Uterus (tissue), 3 donors: ENCODE measurements at regions not wholly inside any gene's neighbourhood (a gene's known extent, or its start where the extent isn't known, plus 50 kb on each side); places are given as distances from the start of the nearest gene placed in this dataset.

Experiments
- DNase-seq, 2 donors: peaks; one replicate each; pipeline ENCODE4 v3.0.0-alpha.2; 2019 to 2020
- H3K27ac ChIP-seq, 2 donors: fragments of 200-600 bp; sonication (generic); 1 replicate in 1 of 2; 2 replicates in 1 of 2; pipeline ENCODE4 v1.5.1; 2016 to 2018
- H3K27me3 ChIP-seq, 2 donors: fragments of 200-600 bp; sonication (generic); one replicate each; pipeline ENCODE4 v1.5.1; 2018 to 2019; ENCODE audit warnings: control low read depth in 1 of 2
- H3K36me3 ChIP-seq, 2 donors: fragments of 200-600 bp; sonication (generic); one replicate each; pipeline ENCODE4 v1.5.1; 2019; ENCODE audit warnings: control low read depth in 1 of 2
- H3K4me1 ChIP-seq, 2 donors: fragments of 200-600 bp; sonication (generic); one replicate each; pipeline ENCODE4 v1.5.1; 2018 to 2019; ENCODE audit warnings: control low read depth in 1 of 2
- H3K4me3 ChIP-seq, 2 donors: fragments of 200-600 bp; sonication (generic); 1 replicate in 1 of 2; 2 replicates in 1 of 2; pipeline ENCODE4 v1.5.1; 2018 to 2019; ENCODE audit warnings: mild to moderate bottlenecking in 1 of 2
- H3K9me3 ChIP-seq, 2 donors: fragments of 200-600 bp; sonication (generic); one replicate each; pipeline ENCODE4 v1.5.1; 2019; ENCODE audit warnings: control low read depth in 1 of 2
- CTCF ChIP-seq, 4 experiments: fragments of 200-600 bp in 2 of 4; fragments of 450-650 bp in 2 of 4; sonication (generic) in 2 of 4; IDR thresholded peaks; one replicate each; pipeline ENCODE4 v1.5.1; 2016 to 2019; ENCODE audit warnings: antibody characterized with exemption in 4 of 4, mild to moderate bottlenecking in 2 of 4, moderate library complexity in 1 of 4
- POLR2A ChIP-seq, 2 donors: fragments of 450-650 bp; IDR thresholded peaks; one replicate each; pipeline ENCODE4 v1.6.1; 2016; ENCODE audit warnings: antibody characterized with exemption in 2 of 2, mild to moderate bottlenecking in 1 of 2, moderate library complexity in 1 of 2
- intact Hi-C: fragments of 100-400 bp; cut with DNase I; formaldehyde crosslinking; loops from one replicate; pipeline ENCODE4 v1.15.1; 2023; ENCODE audit warnings: low total_unique reads
- donor health status: DM: yes; HTN: yes; CAD: no.

GRCh38 chr18:2100694-2101213 lies 470.6 kb downstream of the METTL4 start:
- no peaks in the 10 kb centered on the region for H3K36me3 ChIP-seq
- H3K9me3 ChIP-seq: no peaks in the 10 kb centered on the region
- no peak overlapping the region for H3K27ac ChIP-seq
- H3K4me1 ChIP-seq: no peaks in the 10 kb centered on the region
- TF ChIP-seq POLR2A (IDR thresholded peaks at IDR 0.05) (no peak), CTCF (IDR thresholded peaks at IDR 0.05) (no peak)
- no peaks in the 10 kb centered on the region for H3K27me3 ChIP-seq
- H3K4me3 ChIP-seq: no peak overlapping the region
- DNase-seq: no peak
- intact Hi-C loops: no loop called here

GRCh38 chr18:2102022-2102421 lies 469.3 kb downstream of the METTL4 start:
- DNase-seq: no peak
- intact Hi-C loops: no loop called here
- TF ChIP-seq CTCF (IDR thresholded peaks at IDR 0.05) (no peak), POLR2A (IDR thresholded peaks at IDR 0.05) (no peak)
- Histone ChIP-seq H3K4me3 (no peak overlapping the region), H3K36me3 (no peaks in the 10 kb centered on the region), H3K27me3 (no peaks in the 10 kb centered on the region), H3K4me1 (no peaks in the 10 kb centered on the region), H3K9me3 (no peaks in the 10 kb centered on the region), H3K27ac (no peak overlapping the region)

GRCh38 chr18:2103299-2103698 lies 468.0 kb downstream of the METTL4 start:
- no peak for DNase-seq
- TF ChIP-seq CTCF (IDR thresholded peaks at IDR 0.05): no peak
- no peak for TF ChIP-seq POLR2A (IDR thresholded peaks at IDR 0.05)
- Histone ChIP-seq H3K27ac (no peak overlapping the region), H3K36me3 (no peaks in the 10 kb centered on the region), H3K27me3 (no peaks in the 10 kb centered on the region), H3K9me3 (no peaks in the 10 kb centered on the region), H3K4me3 (no peak overlapping the region), H3K4me1 (no peaks in the 10 kb centered on the region)
- intact Hi-C loops: no loop called here

GRCh38 chr18:2104620-2105462 lies 466.5 kb downstream of the METTL4 start:
- Histone ChIP-seq H3K27me3 (no peaks in the 10 kb centered on the region), H3K9me3 (no peaks in the 10 kb centered on the region), H3K4me3 (no peak overlapping the region), H3K36me3 (no peaks in the 10 kb centered on the region), H3K27ac (no peak overlapping the region), H3K4me1 (no peaks in the 10 kb centered on the region)
- intact Hi-C loops: no loop called here
- DNase-seq: no peak
- no peak for TF ChIP-seq POLR2A (IDR thresholded peaks at IDR 0.05)
- TF ChIP-seq CTCF (IDR thresholded peaks at IDR 0.05): peak in 2 of 4 experiments; percentile 19 to 27

- Histone ChIP-seq H3K9me3 (no peaks in the 10 kb centered on the region), H3K36me3 (no peaks in the 10 kb centered on the region), H3K4me3 (no peak overlapping the region), H3K27me3 (no peaks in the 10 kb centered on the region), H3K27ac (no peak overlapping the region), H3K4me1 (no peaks in the 10 kb centered on the region)
- TF ChIP-seq CTCF (IDR thresholded peaks at IDR 0.05): no peak
- no peak for TF ChIP-seq POLR2A (IDR thresholded peaks at IDR 0.05)
- intact Hi-C loops: no loop called here
- no peak for DNase-seq
Observed at GRCh38 chr18:2108591-2108990, 462.7 kb downstream of the METTL4 start.
